NCI-H2196 treated with DMSO at 0.1 percent for 48 hours (cell line): ENCODE measurements at regions not wholly inside any gene's neighbourhood (a gene's known extent, or its start where the extent isn't known, plus 50 kb on each side); places are given as distances from the start of the nearest gene placed in this dataset.
"Not testable (repeated sequence)": the region's sequence is repeated elsewhere in the genome, so short reads cannot be mapped to it uniquely, and the experiment has no call there.

Experiments used
- DNase-seq: peaks from one replicate; lab custom pipeline; 2025; ENCODE audit not compliant: unreplicated experiment; lab: John Stamatoyannopoulos, UW

GRCh38 chr7:94104301-94104700 is 100.1 kb upstream of the BET1 start:
- no peak for DNase-seq

- no peak for DNase-seq
Measured at GRCh38 chr7:94109556-94109955, 105.4 kb upstream of the BET1 start.

GRCh38 chr7:94111009-94111408 is 106.9 kb upstream of the BET1 start:
- DNase-seq = no peak

- no peak for DNase-seq
Measured at GRCh38 chr7:94115316-94115715, 111.2 kb upstream of the BET1 start.

GRCh38 chr7:94123136-94123535 is 119.0 kb upstream of the BET1 start:
- no peak for DNase-seq

GRCh38 chr7:94127026-94127425 is 122.9 kb upstream of the BET1 start:
- DNase-seq = no peak

- DNase-seq = no peak
Measured at GRCh38 chr7:94128072-94128471, 123.9 kb upstream of the BET1 start.

- no peak for DNase-seq
Measured at GRCh38 chr7:94129443-94130140, 125.4 kb upstream of the BET1 start.

- no peak for DNase-seq
Measured at GRCh38 chr7:94130716-94131115, 126.6 kb upstream of the BET1 start.

- no peak for DNase-seq
Measured at GRCh38 chr7:94133460-94133859, 129.3 kb upstream of the BET1 start.

GRCh38 chr7:94135180-94135579 is 131.0 kb upstream of the BET1 start:
- no peak for DNase-seq

GRCh38 chr7:94142281-94142680 is 138.1 kb upstream of the BET1 start:
- no peak for DNase-seq

GRCh38 chr7:94145602-94146001 is 141.4 kb upstream of the BET1 start:
- no peak for DNase-seq

- DNase-seq = no peak
Measured at GRCh38 chr7:94146408-94146807, 142.3 kb upstream of the BET1 start.

- DNase-seq = no peak
Measured at GRCh38 chr7:94149789-94150545, 145.8 kb upstream of the BET1 start.

GRCh38 chr7:94154182-94154581 is 150.0 kb upstream of the BET1 start:
- no peak for DNase-seq

- no peak for DNase-seq
Measured at GRCh38 chr7:94154858-94155257, 150.7 kb upstream of the BET1 start.

GRCh38 chr7:94157659-94158306 is 153.6 kb upstream of the BET1 start:
- DNase-seq = not testable (repeated sequence)

- DNase-seq = no peak
Measured at GRCh38 chr7:94160719-94161435, 156.7 kb upstream of the BET1 start.

GRCh38 chr7:94161476-94161875 is 157.3 kb upstream of the BET1 start:
- no peak for DNase-seq

GRCh38 chr7:94169682-94170081 is 165.5 kb upstream of the BET1 start:
- DNase-seq = no peak
